Liver (tissue), 8 donors: ENCODE measurements at regions not wholly inside any gene's neighbourhood (a gene's known extent, or its start where the extent isn't known, plus 50 kb on each side); places are given as distances from the start of the nearest gene placed in this dataset.

Source experiments
- DNase-seq: peaks from one replicate; pipeline ENCODE4 v3.0.0-alpha.2; 2017; ENCODE audit warnings: low spot score
- H3K27ac ChIP-seq, 2 donors: one replicate each; pipeline ENCODE4 v1.7.0; 2013; ENCODE audit warnings: inconsistent platforms in 2 of 2, low read length in 2 of 2, control low read depth in 1 of 2, low read depth in 1 of 2, mild to moderate bottlenecking in 1 of 2
- H3K27me3 ChIP-seq, 4 donors: one replicate each; pipeline versions ENCODE4 v1.6.1 to v1.7.0; 2013; ENCODE audit warnings: low read length in 3 of 4, inconsistent platforms in 1 of 4, mild to moderate bottlenecking in 1 of 4, moderate library complexity in 1 of 4; ENCODE audit not compliant: control insufficient read depth in 4 of 4, insufficient read depth in 4 of 4
- H3K36me3 ChIP-seq, 4 donors: one replicate each; pipeline versions ENCODE4 v1.6.1 to v1.7.0; 2013; ENCODE audit warnings: low read length in 3 of 4, mild to moderate bottlenecking in 3 of 4, low read depth in 1 of 4, moderate library complexity in 1 of 4; ENCODE audit not compliant: control insufficient read depth in 4 of 4, insufficient read depth in 3 of 4
- H3K4me1 ChIP-seq, 4 donors: one replicate each; pipeline versions ENCODE4 v1.6.1 to v1.7.0; 2013; ENCODE audit warnings: low read length in 3 of 4, mild to moderate bottlenecking in 3 of 4, moderate library complexity in 1 of 4; ENCODE audit not compliant: control insufficient read depth in 4 of 4, insufficient read depth in 4 of 4
- H3K4me3 ChIP-seq, 3 donors: one replicate each; pipeline versions ENCODE4 v1.6.1 to v1.7.0; 2013; ENCODE audit warnings: low read length in 3 of 3, control low read depth in 1 of 3, low read depth in 1 of 3, mild to moderate bottlenecking in 1 of 3
- H3K9ac ChIP-seq, 2 donors: one replicate each; pipeline ENCODE4 v1.7.0; 2013; ENCODE audit warnings: low read length in 2 of 2, mild to moderate bottlenecking in 2 of 2, moderate library complexity in 2 of 2, control low read depth in 1 of 2, low read depth in 1 of 2
- H3K9me3 ChIP-seq, 4 donors: one replicate each; pipeline versions ENCODE4 v1.6.1 to v1.7.0; 2013; ENCODE audit warnings: low read length in 3 of 4; ENCODE audit not compliant: control insufficient read depth in 4 of 4
- ATF3 ChIP-seq: IDR thresholded peaks from 2 replicates; pipeline ENCODE4 v1.6.1; 2016; ENCODE audit warnings: antibody characterized with exemption
- CTCF ChIP-seq: fragments of 150-350 bp; IDR thresholded peaks from 2 replicates; pipeline ENCODE4 v1.5.1; 2017; ENCODE audit warnings: improper control_type of control experiment, low read depth, low read length; ENCODE audit not compliant: missing input control
- EGR1 ChIP-seq, 2 donors: IDR thresholded peaks; 2 replicates each; pipeline ENCODE4 v1.6.1; 2016 to 2018; ENCODE audit warnings: antibody characterized with exemption in 2 of 2, low read depth in 2 of 2
- FOXA1 ChIP-seq: IDR thresholded peaks from 2 replicates; pipeline ENCODE4 v1.6.1; 2016; ENCODE audit warnings: antibody characterized with exemption
- FOXA2 ChIP-seq: IDR thresholded peaks from 2 replicates; pipeline ENCODE4 v1.6.1; 2016; ENCODE audit warnings: antibody characterized with exemption
- GABPA ChIP-seq, 2 donors: IDR thresholded peaks in 1 of 2; conservative IDR thresholded peaks in 1 of 2; 2 replicates each; pipeline ENCODE4 v1.6.1; 2016; ENCODE audit warnings: antibody characterized with exemption in 2 of 2, mild to moderate bottlenecking in 1 of 2, moderate library complexity in 1 of 2
- HNF4A ChIP-seq, 2 donors: conservative IDR thresholded peaks; 2 replicates each; pipeline ENCODE4 v1.6.1; 2016; ENCODE audit warnings: antibody characterized with exemption in 2 of 2, mild to moderate bottlenecking in 2 of 2
- HNF4G ChIP-seq: IDR thresholded peaks from 2 replicates; pipeline ENCODE4 v1.6.1; 2016; ENCODE audit warnings: antibody characterized with exemption
- JUND ChIP-seq, 2 donors: IDR thresholded peaks; 2 replicates each; pipeline ENCODE4 v1.6.1; 2016; ENCODE audit warnings: antibody characterized with exemption in 2 of 2
- MAX ChIP-seq: IDR thresholded peaks from 2 replicates; pipeline ENCODE4 v1.6.1; 2016; ENCODE audit warnings: antibody characterized with exemption
- NR2F2 ChIP-seq: IDR thresholded peaks from 2 replicates; pipeline ENCODE4 v1.6.1; 2016; ENCODE audit warnings: antibody characterized with exemption
- RAD21 ChIP-seq, 2 donors: IDR thresholded peaks; 2 replicates each; pipeline ENCODE4 v1.6.1; 2016; ENCODE audit warnings: antibody characterized with exemption in 2 of 2, mild to moderate bottlenecking in 2 of 2
- REST ChIP-seq: IDR thresholded peaks from 2 replicates; pipeline ENCODE4 v1.6.1; 2016; ENCODE audit warnings: antibody characterized with exemption, mild to moderate bottlenecking
- RXRA ChIP-seq, 2 donors: IDR thresholded peaks; 2 replicates each; pipeline ENCODE4 v1.6.1; 2017 to 2018; ENCODE audit warnings: antibody characterized with exemption in 2 of 2, mild to moderate bottlenecking in 1 of 2
- SP1 ChIP-seq: IDR thresholded peaks from 2 replicates; pipeline ENCODE4 v1.6.1; 2018; ENCODE audit warnings: antibody characterized with exemption, mild to moderate bottlenecking
- TAF1 ChIP-seq: conservative IDR thresholded peaks from 2 replicates; pipeline ENCODE4 v1.6.1; 2016; ENCODE audit warnings: antibody characterized with exemption, mild to moderate bottlenecking
- YY1 ChIP-seq: IDR thresholded peaks from 2 replicates; pipeline ENCODE4 v1.6.1; 2016; ENCODE audit warnings: antibody characterized with exemption, mild to moderate bottlenecking
- ZBTB33 ChIP-seq: IDR thresholded peaks from 2 replicates; pipeline ENCODE4 v1.6.1; 2016; ENCODE audit warnings: antibody characterized with exemption
- WGBS: extraction: QIAGEN DNeasy Blood & Tissue Kit; methylation state at CpG from one replicate; pipeline ENCODE4 v1.1.7; 2013; 5-methylcytosine and 5-hydroxymethylcytosine counted together
- donor health status: healthy.
- donor health status: healthy.
- donor health status: healthy.
- donor health status: healthy.
- donor health status: healthy.

GRCh38 chr2:65504201-65504600 lies 71.8 kb upstream of the SPRED2 start:
- TF ChIP-seq ATF3, result no peak
- TF ChIP-seq FOXA1, result no peak
- no peak for TF ChIP-seq YY1
- no peak for TF ChIP-seq GABPA (IDR thresholded peaks at IDR 0.05 in 1 of 2, conservative IDR thresholded peaks at IDR 0.05 in 1 of 2)
- no peak for TF ChIP-seq EGR1 (IDR thresholded peaks at IDR 0.05; ENCODE audit: low read depth in 2 of 2)
- no peak for TF ChIP-seq MAX
- no peak for TF ChIP-seq HNF4G
- TF ChIP-seq FOXA2, result no peak
- TF ChIP-seq RAD21 (IDR thresholded peaks at IDR 0.05), result no peak
- TF ChIP-seq CTCF, result no peak
- no peak for TF ChIP-seq SP1
- TF ChIP-seq ZBTB33, result no peak
- no peak for TF ChIP-seq RXRA (IDR thresholded peaks at IDR 0.05)
- no peak for TF ChIP-seq TAF1
- no peak for TF ChIP-seq JUND (IDR thresholded peaks at IDR 0.05)
- TF ChIP-seq REST, result no peak
- no peak for TF ChIP-seq NR2F2
- TF ChIP-seq HNF4A (conservative IDR thresholded peaks at IDR 0.05), result no peak
- H3K9ac ChIP-seq, result no peak overlapping the region
- no peaks in the 10 kb centered on the region for H3K9me3 ChIP-seq
- peaks cover 0 to 2% (median 0%) of the 10 kb centered on the region in 4 donors for H3K4me1 ChIP-seq
- H3K4me3 ChIP-seq, result no peak overlapping the region
- H3K36me3 ChIP-seq, result no peaks in the 10 kb centered on the region
- H3K27ac ChIP-seq, result no peak overlapping the region
- DNase-seq, result no peak
- H3K27me3 ChIP-seq, result no peaks in the 10 kb centered on the region
- WGBS, result 93% methylated on average over 6 of the region's 6 CpGs
